ENCODE measurements at regions not wholly inside any gene's neighbourhood (a gene's known extent, or its start where the extent isn't known, plus 50 kb on each side); places are given as distances from the start of the nearest gene placed in this dataset.

- Histone ChIP-seq H3K27me3 (no peaks in the 10 kb centered on the region), H3K36me3 (replicated peaks in 1 of 2; ENCODE audit: insufficient read depth in 1 of 2, low read depth in 2 of 2) (no peaks in the 10 kb centered on the region), H3K4me1 (no peaks in the 10 kb centered on the region), H3K4me3 (no peak overlapping the region), H3K9me3 (no peaks in the 10 kb centered on the region), H3K27ac (no peak overlapping the region)
- 70 to 72% methylated on average over 4 of the region's 4 CpGs for WGBS, 2 donors
- intact Hi-C loops (cut with DNase I), result no loop called here
- TF ChIP-seq POLR2A (IDR thresholded peaks at IDR 0.05), result no peak
- no peak for TF ChIP-seq CTCF (IDR thresholded peaks at IDR 0.05)
- ATAC-seq, result no peak
- DNase-seq, result no peak
Measured at GRCh38 chr11:119974051-119974450, 163.9 kb downstream of the TRIM29 start.

GRCh38 chr11:119972281-119972680, 165.6 kb downstream of the TRIM29 start:
- no peak for TF ChIP-seq CTCF (IDR thresholded peaks at IDR 0.05)
- H3K36me3 ChIP-seq (replicated peaks in 1 of 2; ENCODE audit: insufficient read depth in 1 of 2, low read depth in 2 of 2), result no peaks in the 10 kb centered on the region
- intact Hi-C loops (cut with DNase I), result no loop called here
- ATAC-seq, result no peak
- H3K27ac ChIP-seq, result no peak overlapping the region
- 71 to 100% methylated on average over 1 to 2 of the region's 2 CpGs for WGBS, 2 donors
- H3K4me1 ChIP-seq, result no peaks in the 10 kb centered on the region
- no peaks in the 10 kb centered on the region for H3K27me3 ChIP-seq
- H3K4me3 ChIP-seq, result no peak overlapping the region
- no peak for DNase-seq
- H3K9me3 ChIP-seq, result no peaks in the 10 kb centered on the region

GRCh38 chr11:119970555-119971304, 167.2 kb downstream of the TRIM29 start:
- no peaks in the 10 kb centered on the region for H3K36me3 ChIP-seq (replicated peaks in 1 of 2; ENCODE audit: insufficient read depth in 1 of 2, low read depth in 2 of 2)
- H3K9me3 ChIP-seq, result no peaks in the 10 kb centered on the region
- ATAC-seq (no peak), DNase-seq (no peak)
- H3K4me1 ChIP-seq, result no peaks in the 10 kb centered on the region
- WGBS, 2 donors, result 77 to 82% methylated on average over 15 of the region's 15 CpGs
- no peak overlapping the region for H3K27ac ChIP-seq
- H3K4me3 ChIP-seq, result no peak overlapping the region
- TF ChIP-seq CTCF (IDR thresholded peaks at IDR 0.05), result no peak
- TF ChIP-seq POLR2A (IDR thresholded peaks at IDR 0.05), result no peak
- no peaks in the 10 kb centered on the region for H3K27me3 ChIP-seq
- intact Hi-C loops (cut with DNase I), result no loop called here

- intact Hi-C loops (cut with DNase I), result no loop called here
- no peaks in the 10 kb centered on the region for H3K36me3 ChIP-seq (replicated peaks in 1 of 2; ENCODE audit: insufficient read depth in 1 of 2, low read depth in 2 of 2)
- H3K9me3 ChIP-seq, result no peaks in the 10 kb centered on the region
- DNase-seq (no peak), ATAC-seq (no peak)
- no peak overlapping the region for H3K27ac ChIP-seq
- no peak overlapping the region for H3K4me3 ChIP-seq
- no peak for TF ChIP-seq CTCF (IDR thresholded peaks at IDR 0.05)
- no peak for TF ChIP-seq POLR2A (IDR thresholded peaks at IDR 0.05)
- no peaks in the 10 kb centered on the region for H3K4me1 ChIP-seq
- no peaks in the 10 kb centered on the region for H3K27me3 ChIP-seq
- 53 to 56% methylated on average over 8 of the region's 8 CpGs for WGBS, 2 donors
Measured at GRCh38 chr11:119964136-119965025, 173.5 kb downstream of the TRIM29 start.
